M059J (cell line): ENCODE measurements at regions not wholly inside any gene's neighbourhood (a gene's known extent, or its start where the extent isn't known, plus 50 kb on each side); places are given as distances from the start of the nearest gene placed in this dataset.

Experiments used
- DNase-seq: peaks from one replicate; pipeline ENCODE4 v3.0.0-alpha.2; 2012; ENCODE audit warnings: low read depth

DNA sequence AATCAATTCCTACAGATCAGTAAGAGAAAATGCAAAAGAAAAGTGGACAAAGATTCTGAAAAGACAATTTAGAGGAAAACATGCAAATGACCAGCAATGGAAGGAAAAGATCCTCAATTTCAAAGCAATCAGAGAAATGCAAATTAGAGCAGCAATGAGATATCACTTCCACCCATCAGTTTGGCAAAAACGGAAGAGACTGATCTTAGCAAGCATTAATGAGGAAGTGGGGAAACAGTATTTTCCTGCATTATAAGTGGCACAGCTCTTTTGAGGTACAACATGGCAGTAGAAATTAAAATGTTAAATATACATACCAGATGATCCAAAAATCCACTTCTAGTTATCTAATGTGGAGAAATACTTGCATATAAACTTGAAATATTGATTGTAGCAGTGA lies 69.1 kb upstream of the SLC7A1 start:
- no peak for DNase-seq

DNA sequence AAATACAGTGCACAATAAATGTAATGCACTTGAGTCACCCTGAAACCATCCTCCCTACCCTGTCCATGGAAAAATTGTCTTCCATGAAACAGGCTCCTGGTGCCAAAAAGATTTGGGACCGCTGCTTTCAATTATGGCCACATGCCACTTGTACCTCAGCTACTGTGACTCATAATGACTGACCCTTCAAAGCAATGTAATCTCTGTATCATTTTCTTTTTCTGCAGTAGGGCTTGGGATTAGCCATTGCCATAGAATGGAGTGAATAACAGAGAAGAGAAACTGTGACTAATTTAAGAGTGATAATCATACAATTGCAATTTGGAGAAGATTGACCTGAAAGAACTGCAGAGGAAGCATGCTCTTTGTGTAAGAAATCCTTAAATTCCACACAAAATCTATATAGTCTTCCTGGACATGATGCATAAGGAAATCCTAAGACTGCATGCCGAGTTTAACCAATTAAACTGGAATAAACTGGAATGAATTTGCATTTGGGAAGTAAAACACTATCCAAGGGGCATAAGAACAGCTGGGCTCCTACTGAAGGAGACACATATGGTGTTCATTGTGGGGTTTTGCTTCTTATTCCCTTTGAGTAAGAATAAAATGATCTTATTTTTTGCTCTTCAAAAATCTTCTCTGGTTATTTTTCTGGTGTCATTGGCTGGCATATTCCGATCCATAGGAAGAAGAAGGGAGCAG lies 59.5 kb upstream of the SLC7A1 start:
- peak; percentile 80 for DNase-seq

DNA sequence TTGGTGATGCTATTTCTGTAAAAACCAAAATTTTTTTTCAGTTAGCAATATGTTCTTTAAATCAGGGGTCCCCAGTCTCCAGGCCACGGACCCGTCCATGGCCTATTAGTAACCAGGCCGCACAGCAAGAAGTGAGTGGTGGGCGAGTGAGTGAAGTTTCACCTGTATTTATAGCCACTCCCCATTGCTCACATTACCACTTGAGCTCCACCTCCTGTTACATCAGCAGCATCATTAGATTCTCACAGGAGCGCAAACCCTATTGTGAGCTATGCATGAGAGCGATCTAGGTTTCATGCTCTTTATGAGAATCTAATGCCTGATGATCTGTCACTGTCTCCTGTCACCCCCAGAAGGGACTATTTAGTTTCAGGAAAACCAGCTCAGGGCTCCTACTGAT lies 58.9 kb upstream of the SLC7A1 start:
- DNase-seq, result peak; percentile 1

- no peak for DNase-seq
Measured at GRCh38 chr13:29648760-29649159, 53.3 kb upstream of the SLC7A1 start.
